Endodermal cell (in vitro differentiated cells): ENCODE measurements at regions not wholly inside any gene's neighbourhood (a gene's known extent, or its start where the extent isn't known, plus 50 kb on each side); places are given as distances from the start of the nearest gene placed in this dataset.

Experiments
- DNase-seq: peaks from one replicate; pipeline ENCODE4 v3.0.0-alpha.2; 2017
- H3K27ac ChIP-seq: 2 replicates; pipeline ENCODE4 v1.5.1; 2013; ENCODE audit warnings: mild to moderate bottlenecking, low read depth, low read length, moderate library complexity
- H3K27me3 ChIP-seq: 2 replicates; pipeline ENCODE4 v1.6.1; 2013; ENCODE audit warnings: mild to moderate bottlenecking, low read length, moderate library complexity; ENCODE audit not compliant: insufficient read depth, control insufficient read depth, poor library complexity, severe bottlenecking
- H3K36me3 ChIP-seq: 2 replicates; pipeline ENCODE4 v1.7.0; 2013; ENCODE audit warnings: mild to moderate bottlenecking, low read length, moderate library complexity; ENCODE audit not compliant: control insufficient read depth, insufficient read depth
- H3K4me1 ChIP-seq: one replicate; pipeline ENCODE4 v1.7.0; 2013; ENCODE audit warnings: low read length; ENCODE audit not compliant: control insufficient read depth, insufficient read depth
- H3K4me3 ChIP-seq: 2 replicates; pipeline ENCODE4 v1.5.1; 2013; ENCODE audit warnings: mild to moderate bottlenecking, low read length, moderate library complexity
- H3K9ac ChIP-seq: 2 replicates; pipeline ENCODE4 v1.6.1; 2013; ENCODE audit warnings: mild to moderate bottlenecking, low read length, moderate library complexity; ENCODE audit not compliant: poor library complexity, severe bottlenecking; ENCODE audit errors: extremely low read depth
- H3K9me3 ChIP-seq: 2 replicates; pipeline ENCODE4 v1.6.1; 2013; ENCODE audit warnings: mild to moderate bottlenecking, low read length, moderate library complexity; ENCODE audit not compliant: control insufficient read depth
- H3K27ac Mint-ChIP-seq: 2 replicates; pipeline ENCODE4 v1.8.0; 2020; ENCODE audit warnings: mixed read lengths
- H3K27me3 Mint-ChIP-seq: 2 replicates; pipeline ENCODE4 v1.8.0; 2021; ENCODE audit warnings: mild to moderate bottlenecking, mixed read lengths; ENCODE audit not compliant: insufficient read depth
- H3K36me3 Mint-ChIP-seq: 2 replicates; pipeline ENCODE4 v1.8.0; 2020; ENCODE audit warnings: low read depth, mixed read lengths
- H3K4me1 Mint-ChIP-seq: 2 replicates; pipeline ENCODE4 v1.8.0; 2020; ENCODE audit warnings: mixed read lengths
- H3K4me3 Mint-ChIP-seq: 2 replicates; pipeline ENCODE4 v1.8.0; 2020; ENCODE audit warnings: mild to moderate bottlenecking, moderate library complexity, mixed read lengths
- H3K9me3 Mint-ChIP-seq: 2 replicates; pipeline ENCODE4 v1.8.0; 2020; ENCODE audit warnings: mild to moderate bottlenecking, mixed read lengths
- CTCF ChIP-seq: fragments of 200-600 bp; sonication (generic); conservative IDR thresholded peaks from 2 replicates; pipeline ENCODE4 v1.5.0; 2021; ENCODE audit warnings: antibody characterized with exemption, mild to moderate bottlenecking
- WGBS, 2 experiments: methylation state at CpG; one replicate each; pipeline versions ENCODE4 v1.1.5 to v1.1.7; 2013; ENCODE audit warnings: missing lambda C conversion rate in 2 of 2, mixed read lengths in 1 of 2; ENCODE audit not compliant: insufficient coverage in 1 of 2, insufficient read length in 1 of 2; 5-methylcytosine and 5-hydroxymethylcytosine counted together

- Histone ChIP-seq H3K4me3 (no peak overlapping the region), H3K27ac (no peak overlapping the region), H3K9me3 (peaks cover 35% of the 10 kb centered on the region), H3K36me3 (no peaks in the 10 kb centered on the region), H3K4me1 (no peaks in the 10 kb centered on the region), H3K9ac (no peak overlapping the region), H3K27me3 (no peaks in the 10 kb centered on the region)
- Mint-ChIP-seq H3K27me3 (peaks cover 5% of the 10 kb centered on the region), H3K9me3 (peaks cover 26% of the 10 kb centered on the region), H3K36me3 (no peaks in the 10 kb centered on the region), H3K27ac (no peak overlapping the region), H3K4me3 (no peak overlapping the region), H3K4me1 (no peaks in the 10 kb centered on the region)
- no peak for TF ChIP-seq CTCF
- WGBS, 2 experiments = 90% methylated on average over 2 of the region's 2 CpGs; no CpG with 5 or more reads in 1 of the 2 experiments
- DNase-seq = no peak
Measured at GRCh38 chr14:96143906-96144305, 60.7 kb upstream of the BDKRB2 start.

- H3K36me3 Mint-ChIP-seq = no peaks in the 10 kb centered on the region
- no peaks in the 10 kb centered on the region for H3K4me1 Mint-ChIP-seq
- DNase-seq = no peak
- TF ChIP-seq CTCF = no peak
- H3K27me3 Mint-ChIP-seq = peaks cover 8% of the 10 kb centered on the region
- H3K27ac Mint-ChIP-seq = no peak overlapping the region
- peaks cover 30% of the 10 kb centered on the region for H3K9me3 Mint-ChIP-seq
- WGBS, 2 experiments = 88 to 96% methylated on average over 3 to 6 of the region's 6 CpGs
- no peak overlapping the region for H3K27ac ChIP-seq
- H3K36me3 ChIP-seq = no peaks in the 10 kb centered on the region
- no peaks in the 10 kb centered on the region for H3K4me1 ChIP-seq
- H3K9me3 ChIP-seq = peaks cover 35% of the 10 kb centered on the region
- no peak overlapping the region for H3K9ac ChIP-seq
- no peak overlapping the region for H3K4me3 ChIP-seq
- no peak overlapping the region for H3K4me3 Mint-ChIP-seq
- H3K27me3 ChIP-seq = no peaks in the 10 kb centered on the region
Measured at GRCh38 chr14:96145116-96145864, 59.3 kb upstream of the BDKRB2 start.

DNA sequence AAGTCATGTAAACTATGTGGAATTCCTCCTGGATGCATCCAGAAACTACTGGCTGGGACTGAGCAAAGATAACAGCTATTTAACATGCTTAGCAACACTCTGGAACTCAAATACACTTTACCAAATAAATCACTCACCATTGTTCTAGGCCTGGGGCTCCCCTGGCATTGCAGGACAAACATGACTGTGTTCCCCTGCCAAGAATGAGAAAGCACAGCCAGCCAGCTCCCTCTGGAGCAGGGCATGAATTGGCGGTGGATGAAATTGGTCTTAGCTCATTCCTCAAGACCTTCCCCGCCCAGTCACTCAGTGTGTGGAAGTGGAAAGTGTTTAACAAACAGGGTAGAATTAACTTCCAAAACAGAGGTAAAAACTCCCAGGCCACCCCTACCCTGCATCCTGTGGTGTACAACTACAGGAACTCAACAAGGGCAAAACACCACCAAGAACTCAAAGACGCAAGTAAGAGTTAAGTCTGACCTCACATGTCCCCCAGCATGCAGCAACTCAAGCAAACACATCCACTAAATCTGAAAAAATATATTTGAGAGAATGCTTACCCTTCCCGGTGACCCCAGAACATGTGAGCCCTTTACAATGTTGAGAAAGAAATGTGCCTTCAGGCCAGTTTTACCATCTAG, 58.4 kb upstream of the BDKRB2 start:
- Mint-ChIP-seq H3K27me3 (peaks cover 8% of the 10 kb centered on the region), H3K36me3 (no peaks in the 10 kb centered on the region), H3K4me1 (no peaks in the 10 kb centered on the region), H3K9me3 (peaks cover 30% of the 10 kb centered on the region), H3K27ac (no peak overlapping the region), H3K4me3 (no peak overlapping the region)
- DNase-seq = no peak
- Histone ChIP-seq H3K36me3 (no peaks in the 10 kb centered on the region), H3K9ac (no peak overlapping the region), H3K9me3 (peaks cover 35% of the 10 kb centered on the region), H3K4me1 (no peaks in the 10 kb centered on the region), H3K27me3 (no peaks in the 10 kb centered on the region), H3K4me3 (peak overlapping the region; percentile 32), H3K27ac (no peak overlapping the region)
- WGBS, 2 experiments = 90 to 95% methylated on average over 2 to 3 of the region's 4 CpGs
- TF ChIP-seq CTCF = no peak
